Fibroblast of lung (primary cell): ENCODE measurements at regions not wholly inside any gene's neighbourhood (a gene's known extent, or its start where the extent isn't known, plus 50 kb on each side); places are given as distances from the start of the nearest gene placed in this dataset.

ENCODE experiments used
- CTCF ChIP-seq, 2 donors: IDR thresholded peaks in 1 of 2; conservative IDR thresholded peaks in 1 of 2; 1 replicate in 1 of 2; 2 replicates in 1 of 2; pipeline ENCODE4 v1.5.1; 2011 to 2012; ENCODE audit warnings: low read length in 2 of 2, control low read depth in 1 of 2, inconsistent platforms in 1 of 2, low read depth in 1 of 2, mild to moderate bottlenecking in 1 of 2
- EZH2 ChIP-seq: IDR thresholded peaks from 2 replicates; pipeline ENCODE4 v1.5.1; 2012; ENCODE audit warnings: low read length, control low read depth, mild to moderate bottlenecking; ENCODE audit errors: missing control alignments

- TF ChIP-seq EZH2 (no peak), CTCF (conservative IDR thresholded peaks at IDR 0.05 in 1 of 2, IDR thresholded peaks at IDR 0.05 in 1 of 2; ENCODE audit: low read depth in 1 of 2, low read length in 2 of 2) (no peak)
These were observed 290.4 kb upstream of the STT3B start for GRCh38 chr3:31242026-31242960.
